GM12874 (cell line): ENCODE measurements at regions not wholly inside any gene's neighbourhood (a gene's known extent, or its start where the extent isn't known, plus 50 kb on each side); places are given as distances from the start of the nearest gene placed in this dataset.

Source experiments
- CTCF ChIP-seq: IDR thresholded peaks from 2 replicates; pipeline ENCODE4 v1.5.1; 2011; ENCODE audit warnings: low read depth, mild to moderate bottlenecking, control low read depth, low read length, moderate library complexity; ENCODE audit not compliant: insufficient read depth

- TF ChIP-seq CTCF = no peak
Observed at GRCh38 chr2:150732064-150732463, 244.6 kb upstream of the RND3 start.

- TF ChIP-seq CTCF = no peak
Observed at GRCh38 chr2:150729495-150729955, 242.1 kb upstream of the RND3 start.

- TF ChIP-seq CTCF = no peak
Observed at GRCh38 chr2:150718280-150718679, 230.8 kb upstream of the RND3 start.

GRCh38 chr2:150716186-150716585 is 228.7 kb upstream of the RND3 start:
- TF ChIP-seq CTCF = no peak

- TF ChIP-seq CTCF = no peak
Observed at GRCh38 chr2:150715501-150715900, 228.0 kb upstream of the RND3 start.

GRCh38 chr2:150710916-150711315 is 223.4 kb upstream of the RND3 start:
- TF ChIP-seq CTCF = no peak

GRCh38 chr2:150710041-150710440 is 222.6 kb upstream of the RND3 start:
- TF ChIP-seq CTCF = no peak

GRCh38 chr2:150706561-150706960 is 219.1 kb upstream of the RND3 start:
- TF ChIP-seq CTCF = no peak
